ENCODE measurements at regions not wholly inside any gene's neighbourhood (a gene's known extent, or its start where the extent isn't known, plus 50 kb on each side); places are given as distances from the start of the nearest gene placed in this dataset.

GRCh38 chr5:8525819-8526218 is 656.9 kb downstream of the MTRR start:
- H3K4me2 ChIP-seq, result no peak overlapping the region
- H3K4me1 ChIP-seq, result peaks cover 12% of the 10 kb centered on the region
- H3K36me3 Mint-ChIP-seq, result no peaks in the 10 kb centered on the region
- H3K27me3 ChIP-seq, result no peaks in the 10 kb centered on the region
- no peak for DNase-seq (ENCODE audit: low spot score)
- peaks cover 9% of the 10 kb centered on the region for H3K4me1 Mint-ChIP-seq
- H4K20me1 ChIP-seq (ENCODE audit: low read depth), result no peaks in the 10 kb centered on the region
- no peak overlapping the region for H2AFZ ChIP-seq (replicated peaks)
- no peaks in the 10 kb centered on the region for H3F3A ChIP-seq (ENCODE audit: low read depth)
- no peak overlapping the region for H3K9ac ChIP-seq
- no peak overlapping the region for H3K27ac Mint-ChIP-seq
- H3K4me3 Mint-ChIP-seq, result no peak overlapping the region
- no peaks in the 10 kb centered on the region for H3K79me2 ChIP-seq (ENCODE audit: low read depth)
- no peak overlapping the region for H3K4me3 ChIP-seq
- no peaks in the 10 kb centered on the region for H3K9me3 ChIP-seq (ENCODE audit: low read depth)
- H3K9me3 Mint-ChIP-seq, result no peaks in the 10 kb centered on the region
- no peaks in the 10 kb centered on the region for H3K36me3 ChIP-seq
- H3K27me3 Mint-ChIP-seq (ENCODE audit: insufficient read depth, low read depth), result peaks cover 4% of the 10 kb centered on the region
- TF ChIP-seq CTCF (IDR thresholded peaks at IDR 0.05), result no peak
- no peak for TF ChIP-seq EZH2phosphoT487 (IDR thresholded peaks at IDR 0.05)
- no peak for TF ChIP-seq EZH2 (IDR thresholded peaks at IDR 0.05)
- H3K27ac ChIP-seq, result no peak overlapping the region

GRCh38 chr5:8528106-8528505 is 659.2 kb downstream of the MTRR start:
- no peaks in the 10 kb centered on the region for H3K36me3 ChIP-seq
- H3K9me3 ChIP-seq (ENCODE audit: low read depth), result no peaks in the 10 kb centered on the region
- H3F3A ChIP-seq (ENCODE audit: low read depth), result no peaks in the 10 kb centered on the region
- Mint-ChIP-seq H3K27me3 (ENCODE audit: insufficient read depth, low read depth) (peaks cover 4% of the 10 kb centered on the region), H3K4me1 (no peaks in the 10 kb centered on the region), H3K4me3 (no peak overlapping the region), H3K27ac (no peak overlapping the region), H3K36me3 (no peaks in the 10 kb centered on the region), H3K9me3 (no peaks in the 10 kb centered on the region)
- no peak overlapping the region for H3K4me2 ChIP-seq
- H3K27ac ChIP-seq, result no peak overlapping the region
- no peak for DNase-seq (ENCODE audit: low spot score)
- H3K9ac ChIP-seq, result no peak overlapping the region
- H3K4me1 ChIP-seq, result no peaks in the 10 kb centered on the region
- H2AFZ ChIP-seq (replicated peaks), result no peak overlapping the region
- H4K20me1 ChIP-seq (ENCODE audit: low read depth), result no peaks in the 10 kb centered on the region
- no peaks in the 10 kb centered on the region for H3K27me3 ChIP-seq
- no peaks in the 10 kb centered on the region for H3K79me2 ChIP-seq (ENCODE audit: low read depth)
- H3K4me3 ChIP-seq, result no peak overlapping the region
- no peak for TF ChIP-seq EZH2 (IDR thresholded peaks at IDR 0.05)
- TF ChIP-seq CTCF (IDR thresholded peaks at IDR 0.05), result no peak
- TF ChIP-seq EZH2phosphoT487 (IDR thresholded peaks at IDR 0.05), result no peak

GRCh38 chr5:8538821-8539220 is 669.9 kb downstream of the MTRR start:
- no peaks in the 10 kb centered on the region for H3K4me1 Mint-ChIP-seq
- DNase-seq (ENCODE audit: low spot score), result no peak
- H3K4me3 ChIP-seq, result no peak overlapping the region
- H3K27me3 Mint-ChIP-seq (ENCODE audit: insufficient read depth, low read depth), result no peaks in the 10 kb centered on the region
- H3K4me3 Mint-ChIP-seq, result no peak overlapping the region
- H3K79me2 ChIP-seq (ENCODE audit: low read depth), result no peaks in the 10 kb centered on the region
- H3K27ac ChIP-seq, result no peak overlapping the region
- H3K4me1 ChIP-seq, result no peaks in the 10 kb centered on the region
- no peak overlapping the region for H3K4me2 ChIP-seq
- H4K20me1 ChIP-seq (ENCODE audit: low read depth), result no peaks in the 10 kb centered on the region
- TF ChIP-seq EZH2 (IDR thresholded peaks at IDR 0.05) (no peak), CTCF (IDR thresholded peaks at IDR 0.05) (no peak), EZH2phosphoT487 (IDR thresholded peaks at IDR 0.05) (no peak)
- H3K36me3 ChIP-seq, result no peaks in the 10 kb centered on the region
- no peak overlapping the region for H2AFZ ChIP-seq (replicated peaks)
- no peaks in the 10 kb centered on the region for H3K36me3 Mint-ChIP-seq
- H3K9me3 Mint-ChIP-seq, result no peaks in the 10 kb centered on the region
- no peak overlapping the region for H3K27ac Mint-ChIP-seq
- no peaks in the 10 kb centered on the region for H3K9me3 ChIP-seq (ENCODE audit: low read depth)
- H3K27me3 ChIP-seq, result no peaks in the 10 kb centered on the region
- no peak overlapping the region for H3K9ac ChIP-seq
- no peaks in the 10 kb centered on the region for H3F3A ChIP-seq (ENCODE audit: low read depth)

- no peak for DNase-seq (ENCODE audit: low spot score)
- Histone ChIP-seq H3K4me1 (no peaks in the 10 kb centered on the region), H3F3A (ENCODE audit: low read depth) (no peaks in the 10 kb centered on the region)
Observed at GRCh38 chr5:8540317-8540716, 671.4 kb downstream of the MTRR start.

More at GRCh38 chr5:8540317-8540716, 671.4 kb downstream of the MTRR start:
- Histone ChIP-seq H4K20me1 (ENCODE audit: low read depth) (no peaks in the 10 kb centered on the region), H3K9me3 (ENCODE audit: low read depth) (no peaks in the 10 kb centered on the region), H3K27me3 (no peaks in the 10 kb centered on the region), H3K4me2 (no peak overlapping the region), H3K4me3 (no peak overlapping the region), H3K79me2 (ENCODE audit: low read depth) (no peaks in the 10 kb centered on the region), H3K36me3 (no peaks in the 10 kb centered on the region), H3K27ac (no peak overlapping the region), H3K9ac (no peak overlapping the region), H2AFZ (replicated peaks) (no peak overlapping the region)
- Mint-ChIP-seq H3K27ac (no peak overlapping the region), H3K9me3 (no peaks in the 10 kb centered on the region), H3K4me1 (no peaks in the 10 kb centered on the region), H3K4me3 (no peak overlapping the region), H3K27me3 (ENCODE audit: insufficient read depth, low read depth) (no peaks in the 10 kb centered on the region), H3K36me3 (no peaks in the 10 kb centered on the region)
- no peak for TF ChIP-seq CTCF (IDR thresholded peaks at IDR 0.05)
- TF ChIP-seq EZH2 (IDR thresholded peaks at IDR 0.05), result no peak
- no peak for TF ChIP-seq EZH2phosphoT487 (IDR thresholded peaks at IDR 0.05)
